K562 (cell line): ENCODE measurements at regions not wholly inside any gene's neighbourhood (a gene's known extent, or its start where the extent isn't known, plus 50 kb on each side); places are given as distances from the start of the nearest gene placed in this dataset.

Experiments used
- ATAC-seq: fragments of 200-7000 bp; cut with Tn5 transposase; 3 replicates; pipeline ENCODE4 v1.9.1; 2020; ENCODE audit warnings: moderate library complexity
- BruUV-seq: library from RNA; stranded (reverse); fragments of 400-500 nt; replicated peaks from 2 replicates; lab custom pipeline; 2021; lab: Mats Ljungman, UMichigan
- CTCF ChIA-PET: fragments of 300-600 bp; formaldehyde crosslinking; extraction: SDS; loops from one replicate; lab custom pipeline; 2021; ENCODE audit warnings: low intra/inter-chr PET ratio; lab: Yijun Ruan, JAX
- POLR2A ChIA-PET: fragments of 300-600, 350-650 bp; sonication (Branson Sonifier 250); formaldehyde crosslinking; extraction: SDS; loops from one replicate; lab custom pipeline; 2021; ENCODE audit warnings: antibody characterized with exemption, inconsistent platforms; lab: Yijun Ruan, JAX
- DNase-seq, 4 experiments: peaks; one replicate each; pipeline versions ENCODE4 v3.0.0 to v3.0.0-alpha.2; 2011 to 2018; ENCODE audit warnings: low spot score in 3 of 4, mixed read lengths in 3 of 4; ENCODE audit errors: extremely low read depth in 1 of 4
- FAIRE-seq: peaks from 2 replicates; lab custom pipeline; 2011; peaks lifted over from hg19 to GRCh38; lab: Jason Lieb, UNC
- H2AFZ ChIP-seq: 2 replicates; pipeline ENCODE4 v1.6.0; 2011; ENCODE audit warnings: low read depth, low read length, control low read depth, inconsistent platforms
- H3K27ac ChIP-seq: fragments of 200-600 bp; 3 replicates; pipeline ENCODE4 v1.8.0; 2011; ENCODE audit warnings: low read depth, mild to moderate bottlenecking, control low read depth, inconsistent platforms, low read length, moderate library complexity, mixed read lengths; ENCODE audit errors: extremely low read depth
- H3K27me3 ChIP-seq, 2 experiments: fragments of 300-600 bp in 1 of 2; 2 replicates in 1 of 2; 3 replicates in 1 of 2; pipeline versions ENCODE4 v1.6.0 to v1.8.0; 2011; ENCODE audit warnings: inconsistent platforms in 2 of 2, low read length in 2 of 2, mild to moderate bottlenecking in 1 of 2, mixed read lengths in 1 of 2, moderate library complexity in 1 of 2; ENCODE audit not compliant: control insufficient read depth in 2 of 2, insufficient read depth in 2 of 2
- H3K36me3 ChIP-seq: fragments of 300-600 bp; 3 replicates; pipeline ENCODE4 v1.8.0; 2011; ENCODE audit warnings: mild to moderate bottlenecking, low read length, inconsistent platforms; ENCODE audit not compliant: control insufficient read depth, insufficient read depth
- H3K4me1 ChIP-seq, 2 experiments: fragments of 200-600 bp in 1 of 2; replicated peaks in 1 of 2; 2 replicates in 1 of 2; 3 replicates in 1 of 2; pipeline versions ENCODE4 v1.5.1 to v1.8.0; 2011; ENCODE audit warnings: inconsistent platforms in 2 of 2, low read length in 2 of 2, mild to moderate bottlenecking in 1 of 2, mixed read lengths in 1 of 2, moderate library complexity in 1 of 2; ENCODE audit not compliant: control insufficient read depth in 2 of 2, insufficient read depth in 2 of 2
- H3K4me2 ChIP-seq: 2 replicates; pipeline ENCODE4 v1.6.1; 2011; ENCODE audit warnings: low read length, control low read depth, inconsistent platforms, mixed read lengths; ENCODE audit not compliant: insufficient read depth
- H3K4me3 ChIP-seq: fragments of 200-600 bp; sonication (generic), shearing (Covaris generic); 2 replicates; pipeline ENCODE4 v1.5.1; 2016; ENCODE audit warnings: control low read depth, inconsistent platforms
- H3K79me2 ChIP-seq: fragments of 200-600 bp; 3 replicates; pipeline ENCODE4 v1.8.0; 2011; ENCODE audit warnings: low read length, inconsistent platforms; ENCODE audit not compliant: control insufficient read depth, insufficient read depth
- H3K9ac ChIP-seq, 2 experiments: 2 replicates each; pipeline versions ENCODE4 v1.6.0 to v1.6.1; 2011; ENCODE audit warnings: low read depth in 2 of 2, low read length in 2 of 2, control low read depth in 1 of 2, inconsistent platforms in 1 of 2, mild to moderate bottlenecking in 1 of 2, mixed read lengths in 1 of 2; ENCODE audit not compliant: insufficient read depth in 1 of 2
- H3K9me1 ChIP-seq: one replicate; pipeline ENCODE4 v1.6.0; 2011; ENCODE audit warnings: inconsistent platforms, mild to moderate bottlenecking, low read length, moderate library complexity; ENCODE audit not compliant: control insufficient read depth, insufficient read depth
- H3K9me3 ChIP-seq: replicated peaks from 2 replicates; pipeline ENCODE4 v1.5.1; 2011; ENCODE audit warnings: low read depth, low read length, inconsistent platforms; ENCODE audit not compliant: control insufficient read depth, insufficient read depth
- H4K20me1 ChIP-seq: replicated peaks from 2 replicates; pipeline ENCODE4 v1.6.1; 2011; ENCODE audit warnings: low read length, inconsistent platforms, mixed read lengths; ENCODE audit not compliant: control insufficient read depth, insufficient read depth
- ELF4 ChIP-seq: fragments of 450-650 bp; formaldehyde crosslinking; IDR thresholded peaks from 2 replicates; pipeline ENCODE4 v1.4.0; 2022; ENCODE audit warnings: missing genetic modification characterization
- XRCC4 ChIP-seq: IDR thresholded peaks from one replicate; pipeline ENCODE4 v1.6.1; 2011; ENCODE audit not compliant: insufficient read depth, insufficient read length; ENCODE audit errors: extremely low read depth
- WGBS: fragments of 100-300 bp; shearing (Covaris generic); methylation state at CpG from one replicate; pipeline ENCODE4 v1.1.6; 2016; ENCODE audit warnings: low coverage, mixed read lengths; ENCODE audit not compliant: insufficient coverage; ENCODE audit errors: missing lambda C conversion rate; 5-methylcytosine and 5-hydroxymethylcytosine counted together
- in situ Hi-C: fragments of 300-500 bp; cut with MboI; formaldehyde crosslinking; loops from 4 replicates; pipeline ENCODE4 v1.15.0; 2018; ENCODE audit warnings: inconsistent platforms, mixed read lengths
- intact Hi-C: fragments of 100-400 bp; cut with micrococcal nuclease; formaldehyde crosslinking; loops from 2 replicates; pipeline ENCODE4 v1.14.2; 2022
- TF ChIP-seq, protein P1 (sequence below): fragments of 150-350 bp; conservative IDR thresholded peaks from 2 replicates; pipeline ENCODE4 v1.6.1; 2014; ENCODE audit warnings: low read length
- TF ChIP-seq, protein P2 (sequence below), 2 experiments: fragments of 450-650 bp; IDR thresholded peaks; 2 replicates each; pipeline ENCODE4 v1.6.1; 2016; ENCODE audit warnings: mild to moderate bottlenecking in 2 of 2, borderline replicate concordance in 1 of 2, low read depth in 1 of 2, moderate library complexity in 1 of 2

DNA sequence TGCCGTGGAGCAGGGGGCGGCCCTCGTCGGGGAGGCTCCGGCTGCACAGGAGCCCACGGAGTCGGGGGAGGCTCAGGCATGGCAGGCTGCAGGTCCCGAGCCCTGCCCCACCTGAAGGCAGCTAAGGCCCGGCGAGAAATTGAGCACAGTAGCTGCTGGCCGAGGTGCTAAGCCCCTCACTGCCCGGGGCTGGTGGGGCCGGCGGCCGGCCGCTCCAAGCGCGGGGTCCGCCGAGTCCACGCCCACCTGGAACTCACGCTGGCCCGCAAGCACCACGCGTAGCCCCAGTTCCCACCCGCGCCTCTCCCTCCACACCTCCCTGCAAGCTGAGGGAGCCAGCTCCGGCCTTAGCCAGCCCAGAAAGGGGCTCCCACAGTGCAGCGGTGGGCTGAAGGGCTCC lies 589.4 kb downstream of the PPP4R3C start:
- no peak overlapping the region for H3K4me2 ChIP-seq
- H3K4me1 ChIP-seq, result no peaks in the 10 kb centered on the region
- CTCF ChIA-PET, result no interaction called here
- no peak for DNase-seq
- no peak overlapping the region for H3K9ac ChIP-seq
- ATAC-seq, result no peak
- TF ChIP-seq, protein P1, sequence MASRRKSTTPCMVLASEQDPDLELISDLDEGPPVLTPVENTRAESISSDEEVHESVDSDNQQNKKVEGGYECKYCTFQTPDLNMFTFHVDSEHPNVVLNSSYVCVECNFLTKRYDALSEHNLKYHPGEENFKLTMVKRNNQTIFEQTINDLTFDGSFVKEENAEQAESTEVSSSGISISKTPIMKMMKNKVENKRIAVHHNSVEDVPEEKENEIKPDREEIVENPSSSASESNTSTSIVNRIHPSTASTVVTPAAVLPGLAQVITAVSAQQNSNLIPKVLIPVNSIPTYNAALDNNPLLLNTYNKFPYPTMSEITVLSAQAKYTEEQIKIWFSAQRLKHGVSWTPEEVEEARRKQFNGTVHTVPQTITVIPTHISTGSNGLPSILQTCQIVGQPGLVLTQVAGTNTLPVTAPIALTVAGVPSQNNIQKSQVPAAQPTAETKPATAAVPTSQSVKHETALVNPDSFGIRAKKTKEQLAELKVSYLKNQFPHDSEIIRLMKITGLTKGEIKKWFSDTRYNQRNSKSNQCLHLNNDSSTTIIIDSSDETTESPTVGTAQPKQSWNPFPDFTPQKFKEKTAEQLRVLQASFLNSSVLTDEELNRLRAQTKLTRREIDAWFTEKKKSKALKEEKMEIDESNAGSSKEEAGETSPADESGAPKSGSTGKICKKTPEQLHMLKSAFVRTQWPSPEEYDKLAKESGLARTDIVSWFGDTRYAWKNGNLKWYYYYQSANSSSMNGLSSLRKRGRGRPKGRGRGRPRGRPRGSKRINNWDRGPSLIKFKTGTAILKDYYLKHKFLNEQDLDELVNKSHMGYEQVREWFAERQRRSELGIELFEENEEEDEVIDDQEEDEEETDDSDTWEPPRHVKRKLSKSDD, result no peak
- 0% methylated on average over 3 of the region's 29 CpGs for WGBS
- no peaks in the 10 kb centered on the region for H3K79me2 ChIP-seq
- FAIRE-seq, result no peak
- BruUV-seq, result no TSS peak
- no peak overlapping the region for H3K27ac ChIP-seq
- in situ Hi-C loops (no loop called here), intact Hi-C loops (no loop called here)
- no peaks in the 10 kb centered on the region for H3K9me3 ChIP-seq
- H4K20me1 ChIP-seq, result no peaks in the 10 kb centered on the region
- no peaks in the 10 kb centered on the region for H3K36me3 ChIP-seq
- no peak overlapping the region for H3K4me3 ChIP-seq
- no peaks in the 10 kb centered on the region for H3K9me1 ChIP-seq
- H2AFZ ChIP-seq, result no peak overlapping the region
- H3K27me3 ChIP-seq, result no peaks in the 10 kb centered on the region
- POLR2A ChIA-PET, result no interaction called here

DNA sequence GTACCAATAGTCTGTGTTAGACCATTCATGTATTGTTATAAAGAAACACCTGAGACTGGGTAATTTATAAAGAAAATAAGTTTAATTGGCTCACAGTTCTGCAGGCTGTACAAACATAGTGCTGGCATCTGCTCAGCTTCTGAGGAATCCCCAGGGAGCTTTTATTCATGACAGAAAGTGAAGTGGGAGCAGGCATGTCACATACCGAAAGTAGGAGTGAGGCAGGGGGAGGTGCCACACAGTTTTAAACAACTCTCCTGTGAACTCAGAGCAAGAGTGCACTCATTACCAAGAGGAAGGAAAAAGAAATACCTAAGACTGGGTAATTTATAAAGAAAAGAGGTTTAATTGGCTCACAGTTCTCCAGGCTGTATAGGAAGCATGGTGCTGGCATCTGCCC lies 591.2 kb downstream of the PPP4R3C start:
- H3K9me3 ChIP-seq, result no peaks in the 10 kb centered on the region
- DNase-seq, result no peak
- BruUV-seq, result no TSS peak
- ATAC-seq, result no peak
- H4K20me1 ChIP-seq, result no peaks in the 10 kb centered on the region
- in situ Hi-C loops (no loop called here), intact Hi-C loops (no loop called here)
- H3K9ac ChIP-seq, result no peak overlapping the region
- 0% methylated on average over 1 of the region's 1 CpG for WGBS
- POLR2A ChIA-PET, result no interaction called here
- no peak overlapping the region for H3K4me3 ChIP-seq
- no peak overlapping the region for H3K27ac ChIP-seq
- no peaks in the 10 kb centered on the region for H3K79me2 ChIP-seq
- no peak overlapping the region for H3K4me2 ChIP-seq
- H2AFZ ChIP-seq, result no peak overlapping the region
- no peak for FAIRE-seq
- no peaks in the 10 kb centered on the region for H3K27me3 ChIP-seq
- CTCF ChIA-PET, result no interaction called here
- no peaks in the 10 kb centered on the region for H3K36me3 ChIP-seq
- no peaks in the 10 kb centered on the region for H3K9me1 ChIP-seq
- no peaks in the 10 kb centered on the region for H3K4me1 ChIP-seq
- no peak for TF ChIP-seq ELF4
- TF ChIP-seq, protein P2, sequence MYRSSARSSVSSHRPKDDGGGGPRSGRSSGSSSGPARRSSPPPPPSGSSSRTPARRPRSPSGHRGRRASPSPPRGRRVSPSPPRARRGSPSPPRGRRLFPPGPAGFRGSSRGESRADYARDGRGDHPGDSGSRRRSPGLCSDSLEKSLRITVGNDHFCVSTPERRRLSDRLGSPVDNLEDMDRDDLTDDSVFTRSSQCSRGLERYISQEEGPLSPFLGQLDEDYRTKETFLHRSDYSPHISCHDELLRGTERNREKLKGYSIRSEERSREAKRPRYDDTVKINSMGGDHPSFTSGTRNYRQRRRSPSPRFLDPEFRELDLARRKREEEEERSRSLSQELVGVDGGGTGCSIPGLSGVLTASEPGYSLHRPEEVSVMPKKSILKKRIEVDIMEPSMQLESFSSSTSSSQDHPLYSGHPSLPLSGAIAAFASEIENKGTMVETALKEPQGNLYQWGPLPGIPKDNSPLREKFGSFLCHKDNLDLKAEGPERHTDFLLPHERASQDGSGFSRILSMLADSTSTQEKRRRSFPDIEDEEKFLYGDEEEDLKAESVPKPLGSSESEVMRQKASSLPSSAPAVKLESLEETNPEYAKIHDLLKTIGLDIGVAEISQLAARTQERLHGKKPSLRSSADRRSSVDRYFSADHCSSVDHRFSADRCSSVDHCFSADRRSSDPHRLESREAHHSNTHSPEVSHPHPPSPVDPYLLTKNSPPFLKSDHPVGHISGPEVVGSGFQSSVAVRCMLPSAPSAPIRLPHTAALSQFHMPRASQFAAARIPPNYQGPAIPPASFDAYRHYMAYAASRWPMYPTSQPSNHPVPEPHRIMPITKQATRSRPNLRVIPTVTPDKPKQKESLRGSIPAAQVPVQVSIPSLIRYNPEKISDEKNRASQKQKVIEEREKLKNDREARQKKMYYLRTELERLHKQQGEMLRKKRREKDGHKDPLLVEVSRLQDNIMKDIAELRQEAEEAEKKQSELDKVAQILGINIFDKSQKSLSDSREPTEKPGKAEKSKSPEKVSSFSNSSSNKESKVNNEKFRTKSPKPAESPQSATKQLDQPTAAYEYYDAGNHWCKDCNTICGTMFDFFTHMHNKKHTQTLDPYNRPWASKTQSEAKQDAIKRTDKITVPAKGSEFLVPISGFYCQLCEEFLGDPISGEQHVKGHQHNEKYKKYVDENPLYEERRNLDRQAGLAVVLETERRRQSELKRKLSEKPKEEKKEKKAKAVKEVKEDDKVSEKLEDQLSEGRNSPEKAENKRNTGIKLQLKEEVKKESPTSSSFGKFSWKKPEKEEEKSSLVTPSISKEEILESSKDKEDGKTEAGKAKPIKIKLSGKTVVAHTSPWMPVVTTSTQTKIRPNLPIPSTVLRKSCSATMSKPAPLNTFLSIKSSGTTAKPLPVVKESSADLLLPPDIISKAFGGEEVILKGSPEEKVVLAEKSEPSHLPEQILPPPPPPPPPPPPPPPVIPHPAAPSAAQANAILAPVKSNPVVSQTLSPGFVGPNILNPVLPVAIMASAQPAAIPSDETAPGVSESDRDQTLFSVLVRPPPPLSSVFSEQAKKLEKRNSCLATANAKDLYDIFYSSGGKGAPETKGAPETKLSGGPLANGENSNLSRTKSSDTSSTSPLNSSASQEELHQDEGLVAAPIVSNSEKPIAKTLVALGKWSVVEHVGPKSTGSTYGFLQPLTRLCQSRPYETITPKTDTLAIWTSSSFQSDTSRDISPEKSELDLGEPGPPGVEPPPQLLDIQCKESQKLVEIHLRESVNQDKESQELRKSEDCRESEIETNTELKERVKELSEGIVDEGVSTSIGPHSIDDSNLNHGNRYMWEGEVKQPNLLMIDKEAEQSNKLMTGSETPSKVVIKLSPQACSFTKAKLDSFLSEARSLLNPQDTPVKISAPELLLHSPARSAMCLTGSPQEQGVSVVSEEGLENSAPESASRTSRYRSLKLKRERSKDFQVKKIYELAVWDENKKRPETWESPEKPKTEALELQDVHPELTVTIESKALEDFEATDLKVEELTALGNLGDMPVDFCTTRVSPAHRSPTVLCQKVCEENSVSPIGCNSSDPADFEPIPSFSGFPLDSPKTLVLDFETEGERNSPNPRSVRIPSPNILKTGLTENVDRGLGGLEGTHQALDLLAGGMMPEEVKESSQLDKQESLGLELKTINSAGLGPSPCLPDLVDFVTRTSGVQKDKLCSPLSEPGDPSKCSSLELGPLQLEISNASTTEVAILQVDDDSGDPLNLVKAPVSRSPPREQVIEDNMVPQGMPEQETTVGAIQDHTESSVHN (IDR thresholded peaks at IDR 0.05; ENCODE audit: borderline replicate concordance in 1 of 2, low read depth in 1 of 2), result no peak
- no peak for TF ChIP-seq XRCC4
